CD4-positive, alpha-beta T cell treated with Interleukin-6 at 100 ng/mL for 8 hours (primary cell): ENCODE measurements at regions not wholly inside any gene's neighbourhood (a gene's known extent, or its start where the extent isn't known, plus 50 kb on each side); places are given as distances from the start of the nearest gene placed in this dataset.

Experiments used
- DNase-seq: peaks from one replicate; pipeline ENCODE4 v3.0.0-alpha.2; 2020; ENCODE audit warnings: mixed read lengths, low spot score

DNA sequence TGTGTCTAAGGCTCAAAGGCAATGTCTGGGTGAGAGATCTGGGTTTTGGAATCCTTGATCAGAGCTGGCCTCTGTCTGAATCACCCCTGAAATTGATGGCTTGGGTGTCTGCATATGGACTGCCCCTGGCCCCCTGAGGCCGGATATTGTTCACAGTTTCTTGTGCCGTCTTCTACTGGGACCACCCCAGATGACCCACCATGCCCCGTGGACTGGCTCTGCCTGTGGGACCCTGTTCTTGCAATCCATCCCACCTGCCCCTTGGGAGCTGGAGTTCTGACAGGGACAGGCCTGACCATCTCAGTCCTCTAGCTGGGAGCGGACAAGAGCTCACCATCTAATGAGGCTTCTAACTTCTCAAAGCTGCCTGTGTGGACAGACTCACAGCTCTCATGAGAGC lies 119.9 kb downstream of the FAM43A start:
- no peak for DNase-seq

DNA sequence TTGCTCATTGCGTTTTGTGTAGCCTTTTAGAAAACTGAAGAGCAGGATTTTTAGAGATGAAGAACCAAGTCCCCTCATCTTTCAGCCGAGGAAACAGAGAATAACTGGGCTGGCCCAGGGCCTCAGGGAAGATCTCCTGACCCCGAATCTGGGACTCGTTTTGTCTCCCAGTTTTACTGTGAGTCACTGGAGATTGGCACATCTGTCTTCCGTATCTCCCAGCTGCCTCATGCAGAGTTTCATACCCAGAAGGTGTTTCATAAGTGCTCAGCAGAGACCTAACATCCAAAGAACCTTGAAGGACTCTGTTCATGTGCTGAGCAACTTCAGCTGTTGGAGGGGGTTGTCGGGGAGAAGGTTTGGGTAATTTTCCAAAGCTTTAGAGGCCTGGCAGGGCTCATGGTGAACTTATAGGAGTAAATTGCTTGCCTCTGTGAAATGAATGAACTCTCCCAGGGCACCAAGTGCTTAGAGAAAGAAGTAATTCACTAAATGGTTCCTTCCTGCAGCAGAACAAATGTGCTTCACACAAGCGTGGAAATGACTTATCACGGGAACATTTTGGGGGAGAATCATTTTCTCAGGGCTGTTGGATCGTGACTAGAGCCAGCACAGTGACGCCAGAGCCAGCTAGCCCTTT lies 121.4 kb downstream of the FAM43A start:
- DNase-seq, result no peak

DNA sequence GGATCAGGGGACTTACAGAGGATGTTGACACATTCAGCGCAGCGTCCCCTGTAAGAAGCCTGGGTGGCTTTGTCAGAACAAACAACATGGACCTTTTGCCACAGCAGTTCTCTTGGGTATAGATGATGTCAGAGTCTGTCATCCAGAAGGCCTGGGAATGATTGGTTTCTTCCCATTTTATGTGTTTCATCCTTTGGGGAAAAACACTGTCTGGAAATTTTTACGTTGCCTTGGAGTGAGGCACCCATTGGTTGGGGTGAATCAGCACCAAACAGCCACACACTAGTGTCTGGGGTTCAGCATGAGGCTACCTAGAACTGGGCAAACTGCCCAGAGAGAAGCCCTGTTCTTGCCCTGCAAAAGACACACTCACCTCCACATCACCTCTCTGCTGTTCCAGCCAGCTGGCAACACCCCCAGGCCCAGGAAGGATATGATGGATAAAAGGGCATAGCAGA lies 123.0 kb downstream of the FAM43A start:
- no peak for DNase-seq

DNA sequence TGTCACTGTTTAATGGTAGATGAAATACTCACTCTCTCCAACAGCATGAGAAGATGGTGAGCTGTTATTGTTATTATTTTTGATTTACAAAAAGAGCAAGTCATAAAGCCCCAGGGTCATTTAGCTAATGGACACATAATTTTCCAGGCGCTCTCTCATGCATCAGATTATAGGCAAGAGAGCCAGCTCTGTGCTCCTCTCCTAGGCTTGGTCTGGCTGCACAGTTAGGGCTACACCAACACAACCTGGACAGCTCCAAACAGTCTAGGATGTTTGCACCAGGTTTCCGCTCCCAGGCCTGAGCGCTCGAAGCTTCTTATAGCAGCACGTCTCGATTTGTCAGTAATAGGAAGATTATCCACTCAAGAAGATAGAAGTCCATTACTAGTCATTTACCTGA lies 123.7 kb downstream of the FAM43A start:
- no peak for DNase-seq

DNA sequence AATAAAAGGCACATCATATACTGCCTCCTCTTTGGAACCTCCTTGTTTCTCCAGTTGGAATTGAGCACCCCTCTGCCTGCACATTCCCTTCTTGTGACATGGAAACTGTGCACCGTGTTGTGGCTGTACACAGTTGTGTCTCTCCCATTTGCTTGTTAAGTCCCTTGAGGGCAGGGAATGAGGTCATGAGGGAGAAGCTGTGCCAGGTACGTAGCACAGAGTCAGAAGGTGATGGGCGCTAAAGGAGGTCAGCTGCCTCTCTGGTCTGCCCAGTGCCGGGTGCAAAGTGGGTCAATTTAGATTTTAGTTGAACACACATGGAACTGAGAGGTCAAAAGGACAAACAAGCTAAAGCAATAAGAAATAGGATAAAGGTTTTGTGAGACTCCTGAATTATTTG lies 124.4 kb downstream of the FAM43A start:
- no peak for DNase-seq

DNA sequence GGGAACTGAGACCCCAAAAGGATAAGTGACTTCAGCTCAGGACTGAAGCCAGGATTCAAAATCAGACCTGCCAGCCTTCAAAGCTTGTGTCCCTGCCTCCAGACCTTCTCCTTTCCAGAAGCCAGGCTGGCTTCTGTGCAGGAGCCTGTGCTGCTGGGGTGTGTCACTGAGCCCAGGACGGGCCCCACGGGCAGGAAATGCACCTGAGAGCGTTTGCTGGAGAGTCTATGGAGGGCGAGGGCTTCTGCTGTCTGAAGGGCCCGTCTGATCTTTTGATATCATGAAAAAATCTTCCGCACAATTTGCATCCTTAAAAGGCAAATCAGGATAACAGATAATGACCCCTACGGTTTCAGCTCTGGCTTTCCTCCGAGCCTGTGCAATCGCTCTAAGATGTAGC lies 125.4 kb downstream of the FAM43A start:
- no peak for DNase-seq

DNA sequence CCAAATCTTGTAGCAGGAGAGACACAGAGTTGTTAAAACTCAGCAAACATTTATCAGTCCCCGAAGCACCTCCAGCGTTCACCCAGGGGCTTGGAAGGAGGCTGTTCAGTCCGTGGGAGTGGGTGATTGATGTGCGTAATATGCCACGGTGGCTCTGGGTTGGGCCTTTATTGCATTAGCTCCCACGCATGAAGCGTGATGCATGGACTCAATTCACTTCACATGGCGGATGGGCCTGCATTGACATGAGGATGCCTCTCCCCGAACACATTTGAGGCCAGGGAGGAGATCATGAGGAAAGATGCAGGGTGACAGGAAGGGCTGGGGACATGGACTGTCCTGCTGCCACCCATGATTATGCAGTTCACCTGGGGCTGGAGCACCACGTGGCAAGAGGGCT lies 126.5 kb downstream of the FAM43A start:
- DNase-seq, result no peak

DNA sequence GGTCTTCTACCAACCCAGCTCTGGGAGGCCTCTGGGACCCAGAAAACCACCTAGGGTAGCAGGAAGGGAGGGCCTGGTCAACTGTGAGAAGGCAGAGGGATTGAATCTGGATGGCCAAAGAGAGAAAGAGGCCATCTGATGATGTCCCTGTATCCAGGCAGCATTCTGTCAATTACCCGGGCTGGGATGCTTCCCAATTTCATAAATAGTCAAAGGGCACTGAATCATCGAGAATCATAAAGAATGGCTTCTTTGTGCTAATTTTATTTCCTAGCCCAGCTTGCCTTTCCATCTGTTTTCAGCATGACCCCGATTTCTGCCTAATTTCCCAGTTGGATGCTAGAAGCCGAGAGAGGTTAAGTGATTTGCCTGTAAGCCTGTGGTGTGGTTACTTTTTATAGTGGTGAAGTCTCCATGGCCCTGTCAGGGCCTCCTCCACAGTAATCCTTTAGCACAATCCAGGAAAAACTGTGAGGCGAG lies 129.2 kb downstream of the FAM43A start:
- DNase-seq, result no peak

DNA sequence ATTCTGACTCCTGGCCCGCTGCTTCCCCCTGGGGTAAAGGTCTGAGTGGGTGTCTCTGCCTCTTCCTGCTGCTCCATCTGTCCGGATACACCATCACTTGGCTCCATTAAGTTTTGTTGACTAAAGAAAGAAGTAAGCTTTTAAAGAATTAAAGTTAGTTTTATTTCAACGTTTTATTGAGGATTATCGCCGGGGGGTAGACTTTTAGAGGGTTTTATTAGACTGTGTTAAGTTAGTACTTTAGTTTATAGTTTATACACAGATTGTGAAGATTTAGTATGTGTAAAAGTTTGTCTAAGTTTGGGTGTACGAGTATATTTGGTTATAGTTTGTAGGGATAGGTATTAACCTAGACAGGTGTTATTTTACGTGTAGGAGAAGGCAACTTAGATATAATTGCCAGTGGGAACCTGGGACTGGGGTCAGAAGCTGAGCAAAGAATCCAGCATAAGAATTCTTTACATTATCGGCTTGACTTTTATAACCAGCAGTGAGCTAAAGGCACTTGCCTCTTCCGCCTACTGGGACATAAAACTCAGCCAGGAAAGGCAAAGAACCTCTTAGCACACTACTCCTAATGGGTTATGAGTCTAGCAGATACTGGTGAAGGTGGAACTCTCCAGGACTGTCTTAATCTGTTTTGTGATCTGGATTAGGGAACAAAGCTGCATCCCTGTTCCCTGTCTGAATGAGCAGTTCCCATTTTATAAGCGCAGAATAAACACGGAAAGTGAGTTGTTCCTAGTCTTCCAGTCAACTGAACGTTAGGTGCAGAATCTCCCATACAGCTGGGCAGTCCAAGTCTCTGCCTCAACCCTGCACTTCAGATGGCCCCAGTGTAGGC lies 131.3 kb downstream of the FAM43A start:
- no peak for DNase-seq

DNA sequence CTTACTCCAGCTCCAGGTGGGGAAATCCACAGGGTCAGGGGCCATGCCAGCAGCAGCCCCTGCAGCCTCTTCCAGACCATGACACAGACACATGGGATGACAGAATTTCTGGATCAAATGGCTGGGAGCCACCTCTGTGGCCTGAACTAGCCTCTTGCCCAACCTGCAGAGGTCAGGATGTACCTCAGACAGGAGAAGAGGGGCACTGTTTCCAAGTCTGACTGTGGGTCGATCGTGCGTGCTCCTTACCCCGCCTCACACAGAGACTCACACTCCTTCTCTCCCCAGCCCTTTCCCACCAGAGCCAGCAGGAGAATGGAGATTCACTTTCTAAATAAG lies 131.9 kb downstream of the FAM43A start:
- no peak for DNase-seq

DNA sequence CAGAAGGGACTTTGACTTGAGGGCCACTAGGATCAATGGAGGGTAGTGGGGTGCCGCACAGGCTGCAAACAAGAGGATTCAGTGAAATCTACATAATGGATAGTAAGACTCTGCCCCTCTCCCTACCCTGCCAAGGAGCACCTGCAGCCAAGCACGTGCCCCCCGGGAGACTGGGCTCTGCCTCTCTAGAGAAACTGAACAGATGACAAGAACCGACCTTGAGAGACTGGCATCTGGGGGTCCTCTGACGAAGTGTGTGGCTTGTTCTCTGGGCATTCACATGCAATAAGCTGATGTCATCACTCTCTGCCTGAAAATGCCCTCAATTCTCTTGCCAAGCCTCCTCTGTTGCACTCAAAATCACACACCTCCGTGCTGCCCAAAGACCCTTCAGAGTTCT lies 132.3 kb downstream of the FAM43A start:
- no peak for DNase-seq

DNA sequence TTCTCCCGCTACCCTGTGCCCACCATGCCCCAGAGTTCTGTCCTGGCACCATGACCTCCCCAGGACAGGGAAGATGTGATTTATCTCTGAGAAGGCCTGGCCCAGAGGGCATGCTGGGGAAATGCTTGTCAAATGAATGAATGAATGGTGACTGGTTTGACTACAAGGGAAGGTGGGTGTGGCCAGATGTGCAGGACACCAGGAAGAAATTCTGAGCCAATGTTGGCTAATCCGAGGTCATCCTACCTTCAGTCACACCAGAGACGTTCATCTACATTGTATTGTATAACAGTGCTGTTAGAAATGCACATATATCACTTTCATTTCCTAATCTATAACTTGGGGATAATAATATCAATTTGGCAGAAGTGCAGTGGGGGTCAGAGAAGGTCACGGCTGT lies 138.4 kb downstream of the FAM43A start:
- DNase-seq, result no peak

DNA sequence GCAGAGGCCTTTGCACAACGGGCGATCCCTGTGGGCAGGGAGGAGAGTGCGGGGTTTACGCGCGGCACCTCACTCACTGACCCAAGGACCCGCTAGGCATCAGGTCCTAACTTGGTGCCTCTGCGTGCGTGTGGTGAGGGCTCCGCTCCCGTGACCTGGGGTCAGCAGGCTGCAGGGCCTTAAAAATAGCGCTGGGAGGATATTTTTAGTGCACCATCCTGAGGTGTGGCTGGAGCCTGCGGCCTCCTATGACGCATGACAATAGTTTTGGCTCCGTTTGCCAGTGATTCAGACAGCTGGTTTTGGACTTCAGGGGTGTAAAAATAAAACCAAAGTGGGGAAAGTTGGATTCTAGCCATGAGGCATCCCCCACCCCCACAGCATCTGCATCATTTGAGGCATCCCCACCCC lies 139.0 kb downstream of the FAM43A start:
- DNase-seq, result no peak

DNA sequence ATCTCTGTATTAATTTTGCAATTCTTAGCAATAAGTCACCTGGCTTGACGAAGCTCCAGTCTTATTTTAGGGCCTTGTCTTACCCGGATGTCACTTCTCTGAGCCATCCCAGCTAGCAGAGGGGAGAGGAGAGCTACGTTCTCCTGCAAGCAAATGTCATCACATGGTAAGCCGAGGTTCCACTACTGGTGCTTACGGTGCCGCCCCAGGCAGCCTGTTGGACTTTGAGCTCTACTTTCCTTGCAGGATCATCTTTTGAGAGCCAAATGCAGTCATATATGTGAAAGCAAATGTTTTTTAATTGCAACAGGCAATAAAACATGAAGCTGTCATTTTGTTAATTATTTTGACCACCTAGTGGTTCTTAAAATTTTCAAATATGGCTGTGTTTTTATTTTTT lies 140.9 kb downstream of the FAM43A start:
- DNase-seq, result no peak

DNA sequence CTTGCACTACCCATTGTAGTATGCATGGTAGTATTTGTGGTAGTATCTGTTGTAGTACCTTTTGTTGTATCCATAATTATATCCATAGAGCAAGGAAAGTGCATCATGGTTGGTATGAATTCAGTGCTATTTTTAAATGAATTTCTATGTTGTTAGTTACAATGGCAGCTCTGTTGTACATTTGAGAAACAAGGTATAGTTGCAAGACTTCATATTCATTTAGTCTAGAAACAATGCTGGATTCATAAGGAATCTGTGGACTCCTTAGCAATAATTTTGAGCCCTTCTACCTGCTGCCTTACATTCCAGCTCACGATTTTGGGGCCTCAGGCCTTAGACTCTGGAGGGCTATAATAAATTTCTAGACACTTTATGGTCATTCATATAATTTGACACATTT lies 141.8 kb downstream of the FAM43A start:
- no peak for DNase-seq

DNA sequence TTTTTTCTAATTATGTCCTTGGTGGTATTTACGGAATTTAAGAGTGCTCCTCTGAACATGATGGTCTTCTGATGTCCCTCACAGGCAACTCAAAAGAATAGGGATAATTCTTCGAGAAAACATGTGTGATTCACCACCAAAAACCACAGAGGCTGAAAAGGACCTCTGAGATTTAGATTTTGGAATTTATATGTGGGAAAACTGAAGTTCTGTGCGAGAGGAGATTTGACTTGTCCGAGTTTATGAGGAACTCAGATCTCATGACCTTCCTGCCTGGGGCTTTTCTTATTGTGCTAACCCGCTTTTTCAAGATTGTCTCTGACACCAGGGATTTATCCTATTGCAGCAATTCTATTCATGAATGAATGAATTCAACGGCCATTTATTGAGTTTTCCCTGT lies 142.4 kb downstream of the FAM43A start:
- no peak for DNase-seq

DNA sequence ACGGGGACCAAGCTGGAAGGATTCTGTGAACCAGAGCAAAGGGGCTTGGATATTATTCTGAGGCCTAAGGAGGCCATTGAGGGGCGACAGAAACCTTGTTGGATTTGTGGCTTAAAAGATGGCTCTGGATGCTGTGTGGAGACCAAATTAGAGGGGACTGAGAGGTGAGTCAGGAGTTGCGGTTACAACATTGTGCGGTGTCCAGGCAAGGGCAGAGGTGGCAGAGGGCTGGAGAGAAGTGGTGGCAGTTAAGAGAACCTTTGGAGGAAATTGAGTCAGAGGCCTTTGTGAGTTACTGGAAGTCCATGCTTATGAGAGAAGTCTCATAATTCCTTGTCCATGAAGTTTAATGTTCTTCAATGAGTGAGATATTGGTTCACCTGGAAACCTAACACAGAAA lies 143.2 kb downstream of the FAM43A start:
- DNase-seq, result no peak

DNA sequence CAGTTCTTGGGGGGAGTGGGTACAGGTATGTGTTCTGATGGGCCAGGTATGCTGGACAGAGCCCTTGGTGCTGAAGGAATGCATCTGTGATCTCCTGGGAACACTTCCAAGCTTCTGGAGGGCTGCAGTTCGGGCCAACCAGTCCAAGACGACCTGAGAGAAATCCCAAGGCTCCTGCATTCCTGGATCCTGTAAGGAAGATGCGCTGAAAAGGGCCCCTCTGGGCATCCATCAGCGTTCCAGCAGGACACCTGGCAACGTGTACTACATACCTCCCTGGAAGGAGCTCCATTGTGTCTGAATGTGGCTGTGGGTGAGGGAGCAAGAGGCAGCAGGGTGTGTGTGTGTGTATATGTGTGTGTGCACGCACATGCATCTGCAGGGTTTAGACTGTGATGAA lies 144.7 kb downstream of the FAM43A start:
- no peak for DNase-seq

DNA sequence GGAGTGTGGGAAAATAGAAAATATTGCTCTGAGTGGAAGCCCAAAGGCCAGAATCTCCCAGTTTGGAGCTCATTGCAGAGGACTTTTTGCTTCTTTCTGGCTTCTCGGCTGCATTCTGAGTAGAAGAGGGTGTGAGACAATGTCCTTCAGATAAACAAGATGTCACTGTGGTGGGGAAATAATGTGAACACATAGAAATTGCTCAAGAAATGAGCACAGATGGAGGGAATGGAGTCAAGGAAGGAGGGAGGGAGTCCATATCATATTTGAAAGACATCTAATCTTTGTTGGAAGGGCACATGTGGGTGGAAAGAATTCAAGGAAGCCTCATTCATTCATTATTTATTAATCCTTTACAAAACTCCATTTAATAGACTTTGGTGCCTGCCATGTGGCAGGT lies 145.3 kb downstream of the FAM43A start:
- no peak for DNase-seq

DNA sequence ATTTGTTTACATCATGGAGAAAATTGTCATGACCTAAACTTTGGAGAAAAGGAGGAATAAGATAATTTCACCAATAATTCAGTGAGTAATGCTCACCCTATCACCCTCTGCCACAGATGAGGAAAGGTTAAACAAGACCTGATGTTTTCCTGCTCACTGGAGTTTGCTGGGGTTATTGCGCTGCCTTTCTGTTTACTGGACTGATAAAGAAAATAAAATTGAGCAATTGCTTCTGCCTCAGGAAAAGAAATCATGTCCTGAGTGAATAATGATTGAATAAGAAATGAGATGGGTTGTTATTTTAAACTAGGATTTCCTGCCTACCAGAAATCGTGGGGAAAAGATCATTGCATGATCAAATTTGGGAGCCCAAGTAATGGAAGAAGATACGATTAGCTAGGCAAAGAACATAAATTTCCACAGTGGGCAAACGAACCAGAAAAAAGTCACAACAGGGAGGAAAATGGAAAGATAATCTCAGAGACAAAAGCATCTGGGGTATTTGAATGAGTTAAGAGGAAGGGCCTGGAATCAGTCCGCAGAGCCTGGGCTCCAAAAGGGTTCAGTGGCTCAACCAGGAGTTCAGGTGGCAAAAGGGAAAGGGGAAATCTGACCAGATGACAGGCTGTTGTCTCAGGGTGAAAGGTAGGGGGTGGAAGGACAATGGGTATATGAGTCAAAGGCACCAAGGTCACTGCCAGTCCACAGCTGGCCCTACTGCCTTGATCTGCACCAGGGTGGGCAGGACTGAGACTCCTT lies 146.8 kb downstream of the FAM43A start:
- DNase-seq, result no peak

DNA sequence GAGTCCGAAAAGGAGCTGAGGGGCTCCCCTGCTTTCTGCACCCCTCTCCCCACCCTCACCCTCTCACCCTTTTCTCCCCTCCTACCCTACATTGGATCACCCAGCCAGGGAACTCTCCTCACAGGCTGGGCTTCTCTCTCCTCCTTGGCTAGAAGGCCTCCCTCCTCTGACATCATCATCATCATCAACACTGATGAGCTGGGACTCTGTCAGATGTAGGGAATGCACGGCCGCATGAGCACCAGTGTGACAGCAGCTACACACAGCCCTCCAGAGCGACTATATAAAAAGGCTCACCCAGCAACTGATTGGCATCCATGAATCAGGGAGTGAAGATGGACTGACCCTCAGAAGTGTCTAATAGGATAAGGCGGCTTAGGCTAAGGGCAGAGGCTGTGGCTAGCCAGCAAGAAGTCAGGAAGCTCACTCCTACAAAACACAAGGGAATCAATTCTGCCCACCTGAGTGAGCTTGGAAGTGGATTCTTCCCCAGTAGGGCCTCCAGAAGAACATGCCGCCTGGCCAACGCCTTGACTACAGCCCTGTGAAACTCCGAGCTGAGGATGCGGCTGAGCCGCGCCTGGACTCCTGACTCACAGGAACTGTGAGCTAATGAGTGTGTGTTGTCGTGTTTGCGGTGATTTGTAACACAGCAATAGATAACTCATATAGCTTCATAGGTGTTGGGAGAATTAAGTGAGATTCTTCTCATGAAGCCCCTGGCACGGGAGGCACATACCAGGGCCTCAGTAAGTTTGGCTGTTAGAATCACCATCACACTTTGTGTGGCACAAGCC lies 147.6 kb downstream of the FAM43A start:
- no peak for DNase-seq

DNA sequence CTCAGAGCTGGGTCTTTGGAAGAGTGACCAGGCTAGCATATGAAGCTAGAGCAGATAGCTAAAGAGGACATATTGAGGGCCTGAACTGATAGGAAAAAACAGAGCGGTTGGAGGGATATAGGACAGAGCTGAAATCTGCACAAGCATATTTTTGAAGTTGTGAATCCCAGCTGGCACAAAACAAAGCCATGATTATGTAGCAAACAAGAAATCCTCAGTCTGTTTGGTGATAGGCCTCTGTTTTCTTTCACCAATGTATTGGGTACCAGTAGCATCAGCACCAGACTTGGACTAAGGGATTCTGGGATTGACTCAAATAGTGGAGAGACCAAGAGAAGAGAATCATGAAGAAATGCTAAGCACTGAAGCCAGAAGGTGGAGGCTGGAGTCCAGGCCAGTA lies 151.0 kb downstream of the FAM43A start:
- no peak for DNase-seq
